ENCODE measurements at regions not wholly inside any gene's neighbourhood (a gene's known extent, or its start where the extent isn't known, plus 50 kb on each side); places are given as distances from the start of the nearest gene placed in this dataset.

DNA sequence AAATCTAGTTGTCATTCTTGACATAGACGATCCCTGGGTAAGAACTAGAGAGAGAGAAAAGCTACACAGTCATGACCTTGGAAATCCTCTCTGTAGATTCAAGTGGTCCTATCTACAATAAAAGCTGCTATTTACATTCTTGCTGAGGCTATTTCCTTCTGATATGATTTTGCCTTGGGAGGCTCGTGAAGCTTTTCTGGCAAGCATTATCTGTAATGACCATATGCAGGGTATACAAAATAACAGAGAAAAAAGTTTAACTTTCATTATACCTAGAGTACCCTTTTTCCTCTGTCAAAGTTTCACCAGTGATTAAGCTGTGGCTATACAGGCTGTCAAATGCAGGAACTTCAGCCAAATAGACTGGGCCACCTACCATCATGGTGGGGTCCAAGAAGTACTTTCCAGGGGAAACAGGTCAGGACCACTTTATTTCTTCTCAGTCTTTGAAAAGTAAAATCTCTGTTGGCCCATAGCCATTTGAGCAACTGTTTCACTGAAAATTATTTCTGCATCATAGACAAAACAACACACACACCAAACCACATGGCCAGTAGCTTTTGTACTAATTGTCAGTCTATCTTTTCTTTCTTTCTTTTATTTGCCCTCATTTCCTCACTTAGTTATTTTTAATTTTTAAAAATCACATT, 677.0 kb upstream of the ID4 start:
- no peak for DNase-seq (ENCODE audit: low spot score)
- H3K27ac Mint-ChIP-seq: no peak overlapping the region
- H3K4me1 Mint-ChIP-seq (ENCODE audit: low read depth): no peaks in the 10 kb centered on the region
- H3K9me3 Mint-ChIP-seq: peaks cover 4% of the 10 kb centered on the region
- H3K27me3 Mint-ChIP-seq (ENCODE audit: low read depth): no peaks in the 10 kb centered on the region
- no peak overlapping the region for H3K4me3 Mint-ChIP-seq
- no peaks in the 10 kb centered on the region for H3K36me3 Mint-ChIP-seq (ENCODE audit: low read depth)

DNA sequence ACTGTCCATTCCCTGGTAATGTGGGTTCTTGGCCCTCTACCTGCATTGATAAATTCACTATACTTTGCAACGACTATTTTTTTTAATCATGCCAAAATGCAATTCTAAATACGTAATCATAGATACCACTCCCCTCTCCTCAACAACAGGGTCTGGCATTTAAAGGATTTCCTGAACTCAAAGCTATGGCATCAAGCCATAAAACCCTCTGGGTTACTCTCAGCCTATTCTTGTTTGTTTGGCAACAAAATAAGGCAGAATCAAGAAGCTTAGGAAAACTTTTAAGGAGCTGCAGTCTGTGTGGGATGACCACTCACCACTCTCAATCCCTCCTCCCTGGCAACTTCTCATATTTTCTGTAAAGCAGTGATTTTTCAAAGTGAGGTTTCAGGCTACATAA, 669.9 kb upstream of the ID4 start:
- peaks cover 15% of the 10 kb centered on the region for H3K9me3 Mint-ChIP-seq
- no peaks in the 10 kb centered on the region for H3K27me3 Mint-ChIP-seq (ENCODE audit: low read depth)
- no peaks in the 10 kb centered on the region for H3K4me1 Mint-ChIP-seq (ENCODE audit: low read depth)
- no peak for DNase-seq (ENCODE audit: low spot score)
- H3K4me3 Mint-ChIP-seq: no peak overlapping the region
- H3K27ac Mint-ChIP-seq: no peak overlapping the region
- H3K36me3 Mint-ChIP-seq (ENCODE audit: low read depth): no peaks in the 10 kb centered on the region

DNA sequence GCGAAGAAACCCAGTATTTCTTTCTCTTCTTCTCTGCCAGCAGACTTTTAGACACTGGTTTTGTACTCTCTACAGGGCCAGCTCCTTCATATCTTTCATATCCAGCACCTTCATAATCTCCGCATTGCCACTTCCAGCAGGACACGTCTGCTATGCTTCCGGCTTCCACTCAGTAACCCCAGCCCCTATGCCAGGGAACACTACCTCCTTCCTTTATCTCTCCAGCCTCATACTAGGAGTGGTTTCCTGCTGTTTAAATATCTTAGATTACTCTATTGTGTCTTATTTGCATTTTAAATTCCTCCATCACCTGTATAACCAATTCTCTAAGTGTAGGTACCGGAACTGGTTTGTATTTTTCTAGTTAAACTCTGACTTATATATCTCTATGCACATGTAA, 667.8 kb upstream of the ID4 start:
- no peaks in the 10 kb centered on the region for H3K27me3 Mint-ChIP-seq (ENCODE audit: low read depth)
- no peak overlapping the region for H3K4me3 Mint-ChIP-seq
- H3K9me3 Mint-ChIP-seq: peaks cover 22% of the 10 kb centered on the region
- no peaks in the 10 kb centered on the region for H3K36me3 Mint-ChIP-seq (ENCODE audit: low read depth)
- H3K27ac Mint-ChIP-seq: no peak overlapping the region
- DNase-seq (ENCODE audit: low spot score): no peak
- no peaks in the 10 kb centered on the region for H3K4me1 Mint-ChIP-seq (ENCODE audit: low read depth)

DNA sequence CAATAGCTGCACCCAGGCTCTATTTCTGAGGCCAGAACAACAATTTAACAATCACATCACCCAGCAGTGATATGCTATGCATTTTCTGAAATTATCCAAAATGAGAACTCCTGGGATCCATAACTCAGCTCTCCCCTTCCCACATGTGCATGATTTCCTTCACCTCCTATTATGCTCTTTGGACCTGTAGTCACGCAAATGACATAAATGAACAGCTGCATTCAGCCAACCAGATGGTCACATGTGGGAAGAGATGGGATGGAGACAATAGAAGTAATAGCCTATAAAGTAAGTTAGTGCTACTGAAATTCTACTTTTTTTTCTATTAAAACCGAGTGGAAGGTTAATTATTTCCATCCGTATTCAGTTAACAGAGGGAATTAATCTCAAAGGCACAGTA, 662.1 kb upstream of the ID4 start:
- Mint-ChIP-seq H3K36me3 (ENCODE audit: low read depth) (no peaks in the 10 kb centered on the region), H3K27ac (no peak overlapping the region), H3K4me3 (no peak overlapping the region), H3K27me3 (ENCODE audit: low read depth) (no peaks in the 10 kb centered on the region), H3K4me1 (ENCODE audit: low read depth) (no peaks in the 10 kb centered on the region), H3K9me3 (peaks cover 33% of the 10 kb centered on the region)
- no peak for DNase-seq (ENCODE audit: low spot score)

DNA sequence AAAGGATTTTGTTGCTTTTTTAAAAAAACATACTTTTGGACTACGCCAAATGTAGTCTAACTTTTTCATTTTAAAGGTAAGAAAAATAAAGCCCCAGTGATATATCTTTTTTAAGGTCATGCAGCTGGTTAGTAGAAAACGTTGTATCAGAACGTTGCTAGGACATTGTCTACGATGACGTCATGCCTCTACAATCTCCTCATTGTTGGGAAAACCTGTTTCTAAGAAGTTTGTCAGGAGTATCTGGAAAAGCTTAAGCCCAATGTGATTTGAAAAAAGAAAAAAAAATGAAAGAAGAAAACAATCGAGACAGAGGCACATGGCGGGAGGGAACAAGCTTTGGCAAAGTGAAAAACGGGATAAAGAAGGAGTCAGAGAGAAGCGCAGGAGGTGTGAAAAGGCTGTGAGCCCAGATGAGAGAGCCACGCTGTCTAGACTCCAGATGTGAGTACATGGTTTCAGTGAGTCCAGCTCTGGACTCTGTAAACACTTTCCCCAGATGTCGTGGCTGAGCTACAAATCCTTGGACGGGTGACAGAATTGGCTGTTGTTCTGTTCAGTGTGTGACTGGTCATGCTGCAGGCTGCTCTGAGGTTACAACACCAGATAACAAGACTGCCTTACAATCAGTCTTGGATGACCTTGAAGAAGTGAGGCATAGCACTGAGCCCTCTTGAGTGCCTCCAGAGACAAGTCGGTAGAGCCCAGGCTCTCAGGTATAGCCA, 656.7 kb upstream of the ID4 start:
- Mint-ChIP-seq H3K36me3 (ENCODE audit: low read depth) (no peaks in the 10 kb centered on the region), H3K9me3 (peaks cover 32% of the 10 kb centered on the region), H3K4me1 (ENCODE audit: low read depth) (no peaks in the 10 kb centered on the region), H3K27me3 (ENCODE audit: low read depth) (no peaks in the 10 kb centered on the region), H3K27ac (no peak overlapping the region), H3K4me3 (no peak overlapping the region)
- no peak for DNase-seq (ENCODE audit: low spot score)

DNA sequence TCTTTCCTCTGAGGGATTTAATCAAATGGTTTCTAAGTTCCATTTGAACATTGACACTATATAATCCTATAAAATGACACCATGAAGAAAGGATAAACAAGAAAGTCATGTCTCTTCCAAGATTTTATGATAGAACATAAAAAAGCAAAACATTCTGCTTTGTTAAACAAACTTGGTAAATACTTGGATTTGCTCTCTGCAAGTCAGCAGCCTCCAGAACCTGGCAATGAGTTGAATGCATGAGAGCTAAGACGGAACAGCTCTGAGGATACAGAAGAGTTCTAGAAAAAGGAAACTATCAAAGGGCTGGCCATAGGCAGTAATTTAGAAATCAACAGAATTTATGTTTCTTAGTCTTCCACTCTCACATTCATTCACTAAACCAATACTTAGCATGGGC, 656.0 kb upstream of the ID4 start:
- no peaks in the 10 kb centered on the region for H3K36me3 Mint-ChIP-seq (ENCODE audit: low read depth)
- DNase-seq (ENCODE audit: low spot score): no peak
- H3K27me3 Mint-ChIP-seq (ENCODE audit: low read depth): no peaks in the 10 kb centered on the region
- H3K9me3 Mint-ChIP-seq: peaks cover 32% of the 10 kb centered on the region
- H3K4me3 Mint-ChIP-seq: no peak overlapping the region
- H3K27ac Mint-ChIP-seq: no peak overlapping the region
- no peaks in the 10 kb centered on the region for H3K4me1 Mint-ChIP-seq (ENCODE audit: low read depth)

DNA sequence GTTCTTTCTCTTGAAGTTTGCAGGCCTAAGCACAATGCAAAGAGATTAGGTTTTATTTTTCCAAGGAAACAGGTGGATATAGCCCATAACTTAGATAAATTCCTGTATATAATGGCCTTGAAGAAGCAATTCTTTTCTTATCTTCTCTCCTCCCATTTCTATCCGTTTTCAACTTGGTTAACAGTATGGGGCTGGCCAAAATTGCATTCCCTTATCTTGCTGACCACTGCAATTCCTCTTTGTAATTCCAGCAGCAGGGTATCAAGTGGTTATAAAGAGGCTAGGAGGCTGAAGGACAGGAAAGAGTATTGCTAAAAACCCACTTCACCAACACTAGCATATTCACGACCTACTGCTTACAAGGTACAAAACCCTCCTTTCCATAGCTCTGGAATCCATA, 643.5 kb upstream of the ID4 start:
- no peak overlapping the region for H3K4me3 Mint-ChIP-seq
- H3K36me3 Mint-ChIP-seq (ENCODE audit: low read depth): no peaks in the 10 kb centered on the region
- H3K27ac Mint-ChIP-seq: no peak overlapping the region
- no peaks in the 10 kb centered on the region for H3K4me1 Mint-ChIP-seq (ENCODE audit: low read depth)
- no peak for DNase-seq (ENCODE audit: low spot score)
- peaks cover 11% of the 10 kb centered on the region for H3K9me3 Mint-ChIP-seq
- H3K27me3 Mint-ChIP-seq (ENCODE audit: low read depth): no peaks in the 10 kb centered on the region

DNA sequence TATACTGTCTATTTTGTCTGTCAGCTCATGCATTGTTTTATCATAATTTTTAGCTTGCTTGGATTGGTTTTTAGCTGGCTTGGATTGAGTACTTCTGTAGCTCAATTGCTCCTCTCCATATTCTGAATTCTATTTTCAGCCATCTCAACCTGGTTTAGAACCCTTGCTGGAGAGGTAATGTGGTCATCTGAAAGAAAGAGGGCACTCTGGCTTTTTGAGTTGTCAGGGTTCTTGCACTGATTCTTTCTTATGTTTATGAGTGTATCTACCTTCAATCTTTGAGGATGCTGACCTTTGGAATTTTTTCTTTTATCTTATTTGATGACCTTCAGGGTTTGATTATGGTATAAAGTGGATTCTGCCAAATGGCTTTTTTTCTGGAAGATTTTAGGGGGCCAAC, 632.7 kb upstream of the ID4 start:
- H3K4me3 Mint-ChIP-seq: no peak overlapping the region
- H3K9me3 Mint-ChIP-seq: peaks cover 35% of the 10 kb centered on the region
- no peaks in the 10 kb centered on the region for H3K27me3 Mint-ChIP-seq (ENCODE audit: low read depth)
- no peaks in the 10 kb centered on the region for H3K4me1 Mint-ChIP-seq (ENCODE audit: low read depth)
- no peaks in the 10 kb centered on the region for H3K36me3 Mint-ChIP-seq (ENCODE audit: low read depth)
- DNase-seq (ENCODE audit: low spot score): no peak
- H3K27ac Mint-ChIP-seq: no peak overlapping the region

DNA sequence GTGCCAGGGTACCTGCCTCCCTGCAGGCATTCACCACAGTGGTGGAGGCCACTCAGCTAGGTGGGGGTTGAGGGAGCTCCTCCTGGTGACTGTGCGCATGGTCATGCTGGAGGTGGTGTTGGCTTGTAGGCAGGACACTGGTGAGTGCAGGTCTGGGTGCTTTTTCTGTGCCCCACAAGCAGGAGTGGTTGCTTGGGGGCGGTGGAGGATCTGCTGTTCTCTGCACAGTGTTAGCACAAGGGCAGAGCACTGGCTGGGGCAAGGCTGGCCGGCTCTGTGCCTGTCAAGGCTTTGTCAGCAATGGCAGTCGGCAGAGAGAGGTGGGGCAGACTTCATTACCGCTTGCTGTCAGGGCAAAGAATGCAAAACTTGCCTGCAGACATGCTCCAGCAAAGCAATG, 632.1 kb upstream of the ID4 start:
- Mint-ChIP-seq H3K27ac (no peak overlapping the region), H3K4me3 (no peak overlapping the region), H3K4me1 (ENCODE audit: low read depth) (no peaks in the 10 kb centered on the region), H3K9me3 (peaks cover 37% of the 10 kb centered on the region), H3K36me3 (ENCODE audit: low read depth) (no peaks in the 10 kb centered on the region), H3K27me3 (ENCODE audit: low read depth) (no peaks in the 10 kb centered on the region)
- no peak for DNase-seq (ENCODE audit: low spot score)

DNA sequence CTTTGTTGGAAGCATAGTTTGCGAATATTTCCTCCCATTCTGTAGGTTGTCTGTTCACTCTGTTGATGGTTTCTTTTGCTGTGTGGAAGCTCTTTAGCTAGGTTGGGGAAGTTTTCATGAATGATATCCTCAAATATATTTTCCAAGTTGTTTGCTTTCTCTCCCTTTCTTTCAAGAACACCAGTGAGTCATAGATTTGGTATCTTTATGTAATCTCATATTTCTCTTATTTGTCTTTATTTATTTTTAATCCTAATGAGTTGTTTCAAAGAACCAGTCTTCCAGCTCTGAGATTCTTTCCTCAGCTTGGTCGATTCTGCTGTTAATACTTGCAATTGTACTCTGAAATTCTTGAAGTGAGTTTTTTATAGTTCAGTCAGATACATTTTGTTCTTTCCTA, 628.0 kb upstream of the ID4 start:
- Mint-ChIP-seq H3K4me1 (ENCODE audit: low read depth) (no peaks in the 10 kb centered on the region), H3K4me3 (no peak overlapping the region), H3K36me3 (ENCODE audit: low read depth) (no peaks in the 10 kb centered on the region), H3K27me3 (ENCODE audit: low read depth) (no peaks in the 10 kb centered on the region), H3K27ac (no peak overlapping the region), H3K9me3 (peaks cover 11% of the 10 kb centered on the region)
- no peak for DNase-seq (ENCODE audit: low spot score)

DNA sequence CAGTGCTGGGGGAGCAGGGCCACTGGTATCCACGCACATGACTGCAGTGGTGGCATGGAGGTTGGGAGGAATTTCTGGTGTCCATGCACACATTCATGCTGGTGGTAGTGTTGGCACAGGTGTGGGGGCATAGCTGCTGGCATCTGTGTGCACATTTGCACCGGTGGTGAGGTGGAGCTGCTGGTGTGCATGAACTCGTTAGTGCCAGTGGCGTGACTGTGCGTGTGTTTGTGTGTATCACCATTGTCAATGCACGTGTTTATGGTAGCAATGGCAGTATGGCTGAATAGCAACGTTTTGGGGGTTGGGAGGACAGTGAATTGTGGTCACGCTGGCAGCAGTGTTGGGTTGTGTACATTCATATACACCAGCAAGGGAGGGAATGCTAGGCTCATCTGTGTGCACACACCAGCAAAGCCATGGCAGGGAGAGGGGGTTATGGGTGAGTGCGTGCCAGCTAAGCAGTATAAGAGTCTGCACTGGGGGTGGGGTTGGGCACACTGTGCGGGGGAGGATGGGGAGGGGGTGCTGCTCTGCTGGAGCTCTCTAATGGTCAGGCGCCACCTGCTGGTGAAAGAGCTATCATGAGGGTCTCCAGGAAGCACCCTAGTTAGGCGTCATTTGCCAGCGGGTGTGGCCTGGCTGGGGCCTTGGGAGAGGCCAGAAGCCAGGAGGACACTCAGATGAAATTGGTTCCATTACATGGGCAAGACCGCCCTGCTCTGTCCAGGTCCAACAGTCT, 626.1 kb upstream of the ID4 start:
- Mint-ChIP-seq H3K9me3 (peaks cover 9% of the 10 kb centered on the region), H3K27ac (no peak overlapping the region), H3K4me1 (ENCODE audit: low read depth) (no peaks in the 10 kb centered on the region), H3K36me3 (ENCODE audit: low read depth) (no peaks in the 10 kb centered on the region), H3K27me3 (ENCODE audit: low read depth) (no peaks in the 10 kb centered on the region), H3K4me3 (no peak overlapping the region)
- DNase-seq (ENCODE audit: low spot score): no peak

DNA sequence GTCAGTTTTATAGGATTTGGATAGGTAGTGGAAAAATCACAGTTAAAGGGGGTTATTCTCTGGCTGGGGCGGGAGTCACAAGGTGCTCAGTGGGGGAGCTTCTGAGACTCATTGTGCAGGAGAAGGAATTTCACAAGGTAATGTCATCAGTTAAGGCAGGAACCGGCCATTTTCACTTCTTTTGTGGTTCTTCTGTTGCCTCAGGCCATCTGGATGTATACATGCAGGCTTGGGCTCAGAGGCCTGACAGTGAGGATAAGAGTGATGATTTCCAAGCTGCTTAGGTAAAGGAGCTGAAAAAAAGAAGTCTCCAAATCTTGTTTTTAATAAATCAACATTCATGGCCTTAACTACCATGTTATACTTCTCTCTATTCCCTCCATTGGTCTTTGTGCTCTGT, 622.9 kb upstream of the ID4 start:
- H3K9me3 Mint-ChIP-seq: peaks cover 4% of the 10 kb centered on the region
- H3K4me3 Mint-ChIP-seq: no peak overlapping the region
- H3K36me3 Mint-ChIP-seq (ENCODE audit: low read depth): no peaks in the 10 kb centered on the region
- no peaks in the 10 kb centered on the region for H3K4me1 Mint-ChIP-seq (ENCODE audit: low read depth)
- no peaks in the 10 kb centered on the region for H3K27me3 Mint-ChIP-seq (ENCODE audit: low read depth)
- no peak overlapping the region for H3K27ac Mint-ChIP-seq
- DNase-seq (ENCODE audit: low spot score): no peak

DNA sequence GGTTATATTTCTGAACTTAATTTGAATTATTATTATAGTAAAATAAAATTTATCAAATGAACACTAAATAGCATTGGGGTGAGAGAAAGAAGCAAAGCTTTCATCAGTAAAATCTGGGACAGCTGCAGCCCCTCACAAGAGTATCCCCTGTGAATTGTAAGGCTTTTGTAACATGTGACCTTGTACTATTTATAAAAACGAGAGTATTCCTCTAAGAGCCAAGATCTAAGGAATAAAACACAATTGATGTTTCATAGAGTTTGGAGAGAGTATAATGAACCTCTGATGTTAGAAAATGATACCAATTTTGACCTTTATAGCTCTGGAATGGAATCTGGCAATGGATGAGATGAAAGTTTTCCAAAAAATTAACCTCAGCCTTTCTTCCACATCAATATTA, 617.2 kb upstream of the ID4 start:
- Mint-ChIP-seq H3K9me3 (peaks cover 18% of the 10 kb centered on the region), H3K36me3 (ENCODE audit: low read depth) (no peaks in the 10 kb centered on the region), H3K4me3 (no peak overlapping the region), H3K27me3 (ENCODE audit: low read depth) (no peaks in the 10 kb centered on the region), H3K4me1 (ENCODE audit: low read depth) (no peaks in the 10 kb centered on the region), H3K27ac (no peak overlapping the region)
- DNase-seq (ENCODE audit: low spot score): no peak

DNA sequence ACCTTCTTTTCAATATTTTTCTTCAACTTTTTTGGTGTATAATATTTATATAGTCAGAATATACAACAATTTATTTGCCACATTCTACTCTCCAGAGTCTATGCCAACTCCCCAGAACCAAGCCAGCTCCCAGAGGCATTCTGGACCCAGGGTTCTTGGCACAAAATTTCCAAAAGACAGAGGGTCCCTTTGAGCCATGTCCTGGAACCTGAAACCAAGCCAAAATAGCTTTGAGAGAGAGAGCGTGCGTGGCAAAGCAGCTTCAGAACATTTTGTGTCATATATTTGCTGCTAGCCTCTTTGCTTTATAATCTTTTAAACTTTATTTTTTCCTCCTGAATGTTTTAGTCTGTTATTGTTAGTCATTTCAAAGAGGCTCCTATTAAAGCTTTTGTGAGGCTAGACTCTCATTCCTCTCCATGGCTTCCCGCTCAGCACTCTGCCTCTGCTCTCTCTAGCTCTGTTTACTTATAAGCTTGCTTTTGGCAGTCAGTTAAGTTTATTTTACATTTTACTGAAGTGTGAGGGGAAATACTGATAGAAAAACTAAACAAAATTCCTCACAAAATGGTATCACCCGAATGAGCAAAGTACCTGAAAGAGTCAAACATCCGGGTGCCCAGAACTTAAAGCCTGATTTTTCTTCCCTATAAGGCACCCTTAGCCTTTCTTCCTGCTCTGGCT, 605.1 kb upstream of the ID4 start:
- Mint-ChIP-seq H3K4me1 (ENCODE audit: low read depth) (no peaks in the 10 kb centered on the region), H3K27me3 (ENCODE audit: low read depth) (no peaks in the 10 kb centered on the region), H3K9me3 (peaks cover 14% of the 10 kb centered on the region), H3K4me3 (no peak overlapping the region), H3K36me3 (ENCODE audit: low read depth) (no peaks in the 10 kb centered on the region), H3K27ac (no peak overlapping the region)
- DNase-seq (ENCODE audit: low spot score): no peak

Data from T-helper 2 cell treated with Interferon-gamma antibody and Interleukin-4, amounts not matched to agents 5 μg/mL and 100 μg/mL, for 36 hours (primary cell).